ENCODE measurements at regions not wholly inside any gene's neighbourhood (a gene's known extent, or its start where the extent isn't known, plus 50 kb on each side); places are given as distances from the start of the nearest gene placed in this dataset.
"Not testable (repeated sequence)": the region's sequence is repeated elsewhere in the genome, so short reads cannot be mapped to it uniquely, and the experiment has no call there.

GRCh38 chrX:110511238-110511637 is 152.6 kb downstream of the RTL9 start:
- DNase-seq, result no peak

DNA sequence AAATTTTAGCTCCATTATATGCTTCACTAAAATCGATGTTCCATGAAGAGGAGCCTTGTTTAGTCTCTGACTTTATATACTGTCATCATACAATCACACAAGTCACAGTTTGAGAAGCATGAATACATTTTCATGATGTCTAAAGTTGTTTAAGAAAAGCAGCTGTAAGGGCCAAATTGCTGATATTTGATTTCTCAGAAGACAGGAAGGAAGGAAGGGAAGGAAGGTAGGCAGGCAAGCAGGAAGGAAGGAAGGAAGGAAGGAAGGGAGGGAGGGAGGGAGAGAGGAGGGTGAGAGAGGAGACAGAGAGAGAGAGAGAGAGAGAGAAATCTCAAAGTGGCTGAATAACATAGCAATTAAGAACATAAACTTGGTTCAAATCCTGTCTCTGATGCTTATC is 153.7 kb downstream of the RTL9 start:
- no peak for DNase-seq

GRCh38 chrX:110514509-110514908 is 155.9 kb downstream of the RTL9 start:
- no peak for DNase-seq

- DNase-seq, result no peak
Measured at GRCh38 chrX:110519501-110519900, 160.9 kb downstream of the RTL9 start.

- no peak for DNase-seq
Measured at GRCh38 chrX:110519906-110520452, 161.3 kb downstream of the RTL9 start.

- DNase-seq, result not testable (repeated sequence)
Measured at GRCh38 chrX:110520652-110521051, 162.0 kb downstream of the RTL9 start.

GRCh38 chrX:110531873-110532580 is 173.4 kb downstream of the RTL9 start:
- DNase-seq, result no peak

DNA sequence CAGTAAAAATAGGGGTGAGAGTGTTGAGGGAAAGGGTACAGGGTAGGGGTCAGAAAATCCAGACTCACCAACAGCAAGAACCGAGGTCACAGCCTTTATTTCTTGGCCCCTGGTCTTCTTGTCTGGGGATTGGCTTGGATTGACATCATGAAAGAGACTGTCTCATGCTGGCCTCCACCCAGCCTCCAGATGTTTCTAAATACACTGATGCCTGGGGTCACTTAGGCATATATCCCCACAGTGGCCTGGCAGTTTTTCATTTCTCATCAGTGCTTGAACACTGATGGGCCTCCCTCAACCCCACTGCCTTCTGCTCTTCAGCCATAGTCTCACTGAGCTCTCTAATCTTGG is 173.9 kb downstream of the RTL9 start:
- DNase-seq, result no peak

DNA sequence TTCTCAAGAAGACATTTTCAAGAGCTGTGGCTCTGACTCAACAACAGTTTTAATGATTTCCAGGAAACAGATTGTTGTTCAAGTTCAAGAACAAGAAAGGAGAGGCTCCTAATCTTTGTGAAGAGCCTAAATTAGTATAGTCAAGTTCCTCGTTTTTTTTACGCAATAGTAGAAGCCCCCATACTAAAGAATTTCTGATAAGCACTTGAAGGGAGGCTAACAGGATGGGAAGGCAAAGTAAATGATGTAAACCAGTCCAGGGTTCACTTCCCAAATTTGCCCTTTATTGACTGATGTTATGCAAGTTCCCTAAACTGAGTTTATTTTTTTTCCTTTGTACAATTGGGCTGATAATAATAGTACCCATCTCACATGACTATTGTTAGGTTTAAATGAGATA is 178.2 kb downstream of the RTL9 start:
- no peak for DNase-seq

- DNase-seq, result no peak
Measured at GRCh38 chrX:110541266-110541665, 182.6 kb downstream of the RTL9 start.

DNA sequence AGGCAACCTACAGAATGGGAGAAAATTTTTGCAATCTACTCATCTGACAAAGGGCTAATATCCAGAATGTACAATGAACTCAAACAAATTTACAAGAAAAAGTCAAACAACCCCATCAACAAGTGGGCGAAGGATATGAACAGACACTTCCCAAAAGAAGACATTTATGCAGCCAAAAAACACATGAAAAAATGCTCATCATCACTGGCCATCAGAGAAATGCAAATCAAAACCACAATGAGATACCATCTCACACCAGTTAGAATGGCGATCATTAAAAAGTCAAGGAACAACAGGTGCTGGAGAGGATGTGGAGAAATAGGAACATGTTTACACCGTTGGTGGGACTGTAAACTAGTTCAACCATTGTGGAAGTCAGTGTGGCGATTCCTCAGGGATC is 192.2 kb downstream of the RTL9 start:
- not testable (repeated sequence) for DNase-seq

GRCh38 chrX:110557864-110558263 is 199.2 kb downstream of the RTL9 start:
- peak in 1 of 56 donors; percentile 0 for DNase-seq

DNA sequence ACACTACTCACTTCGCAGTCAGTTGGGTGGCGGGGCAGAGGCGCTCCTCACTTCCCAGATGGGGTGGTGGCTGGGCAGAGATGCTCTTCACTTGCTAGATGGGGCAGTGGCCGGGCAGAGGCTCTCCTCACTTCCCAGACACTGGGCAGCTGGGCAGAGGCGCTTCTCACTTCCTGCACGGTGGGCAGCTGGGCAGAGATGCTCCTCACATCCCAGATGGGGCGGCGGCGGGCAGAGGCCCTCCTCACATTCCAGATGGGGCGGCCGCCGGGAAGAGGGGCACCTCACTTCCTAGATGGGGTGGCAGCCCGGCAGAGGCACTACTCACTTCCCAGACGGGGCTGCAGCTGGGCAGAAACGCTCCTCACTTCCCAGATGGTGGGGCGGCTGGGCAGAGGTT is 199.8 kb downstream of the RTL9 start:
- DNase-seq, result no peak

DNA sequence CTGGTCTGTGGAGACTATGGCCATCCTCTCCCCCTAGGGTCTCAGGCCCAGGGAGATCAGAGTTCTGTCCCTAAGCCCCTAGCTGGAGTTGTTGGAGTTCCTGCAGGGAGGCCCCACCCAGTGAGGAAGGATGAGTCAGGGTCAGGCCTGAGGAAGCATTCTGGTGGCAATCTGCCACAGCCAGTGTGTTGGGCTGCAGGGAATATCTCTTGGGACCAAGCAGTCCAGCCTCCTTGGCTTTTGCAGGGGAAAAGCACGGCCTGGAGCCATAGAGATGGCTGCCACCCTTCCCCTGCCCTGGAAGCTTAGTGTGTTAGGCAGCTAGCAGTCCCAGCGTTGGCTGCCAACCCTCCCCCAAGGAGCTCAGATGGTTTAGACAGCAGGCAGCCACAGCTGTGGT is 202.4 kb downstream of the RTL9 start:
- no peak for DNase-seq

DNA sequence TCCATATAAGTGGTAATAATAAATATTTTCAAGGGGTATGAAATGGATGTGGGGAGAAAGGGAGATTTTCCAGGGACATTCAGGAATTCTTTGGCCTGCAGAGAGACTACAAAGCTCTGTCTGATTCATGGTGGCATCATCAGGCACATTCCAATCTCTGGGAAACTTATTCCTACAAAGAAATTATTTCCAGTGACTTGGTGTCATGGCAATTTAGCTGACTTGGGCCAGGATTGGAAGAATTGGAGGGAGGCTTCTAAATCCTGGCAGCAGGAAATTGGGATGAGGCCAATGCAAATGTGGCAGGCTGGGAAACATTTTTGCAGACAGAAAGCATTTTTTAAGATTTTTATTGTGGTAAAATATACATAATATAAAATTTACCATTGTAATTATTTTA is 204.6 kb downstream of the RTL9 start:
- peak in 5 of 56 donors; percentile 0 to 1 (median 0) for DNase-seq

GRCh38 chrX:110568441-110568840 is 209.8 kb downstream of the RTL9 start:
- no peak for DNase-seq

- DNase-seq, result no peak
Measured at GRCh38 chrX:110569506-110569905, 210.9 kb downstream of the RTL9 start.

DNA sequence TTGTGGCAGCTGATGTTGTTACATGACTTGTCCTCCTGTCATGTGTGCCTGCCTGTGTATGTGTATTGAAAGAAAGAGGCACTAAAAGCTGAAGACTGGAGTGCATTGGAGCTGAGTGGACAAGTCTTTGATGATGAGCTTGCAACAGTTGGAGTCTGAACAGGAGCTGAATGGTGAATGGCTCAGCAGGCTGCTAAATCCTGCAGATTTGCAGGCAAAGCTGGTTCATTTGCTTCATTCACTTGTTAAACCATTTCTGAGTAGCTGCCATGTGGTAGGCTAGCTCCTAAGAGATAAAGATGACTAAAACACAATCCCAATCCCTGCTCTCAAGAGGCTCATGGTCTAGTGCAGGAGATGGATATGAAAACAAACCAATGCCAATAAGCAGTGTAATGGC is 217.3 kb downstream of the CHRDL1 start:
- no peak for DNase-seq

DNA sequence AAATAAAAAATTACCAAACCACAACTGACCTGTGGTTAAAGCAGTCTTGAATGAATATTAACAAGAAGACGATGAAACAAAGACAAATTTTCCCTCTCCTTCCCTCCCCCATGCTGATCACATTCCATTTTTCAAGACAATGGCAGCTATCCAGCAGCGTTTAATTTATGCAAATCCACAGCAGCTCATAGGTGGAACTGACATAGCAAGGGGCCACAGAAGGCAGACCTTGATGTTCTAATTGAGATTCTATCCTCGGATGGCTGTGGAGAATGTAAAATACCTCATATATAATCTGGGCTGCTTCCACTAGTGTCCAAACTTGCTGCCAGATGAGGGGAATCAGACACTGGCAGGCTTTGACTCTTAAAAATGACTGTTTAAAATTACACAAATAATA is 211.5 kb downstream of the CHRDL1 start:
- DNase-seq, result no peak

DNA sequence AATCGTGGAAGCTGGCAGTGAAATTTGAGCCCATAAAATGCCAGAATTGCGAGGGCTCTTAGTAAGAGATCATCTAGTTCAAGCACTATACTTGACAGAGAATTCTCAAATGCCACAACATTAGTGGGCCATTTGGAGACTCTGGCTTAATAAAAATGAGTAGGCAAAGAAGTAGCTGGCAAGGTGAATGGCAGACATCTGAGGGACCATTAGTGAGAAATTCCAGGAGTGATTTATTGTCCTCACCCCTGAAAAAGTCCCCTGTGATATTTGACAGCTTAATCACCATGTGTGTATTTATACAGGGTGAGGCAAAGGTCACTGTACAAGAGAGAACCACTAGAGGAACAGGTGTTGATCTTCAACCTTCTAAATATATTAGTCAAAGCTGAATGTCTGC is 207.5 kb downstream of the CHRDL1 start:
- DNase-seq, result no peak

DNA sequence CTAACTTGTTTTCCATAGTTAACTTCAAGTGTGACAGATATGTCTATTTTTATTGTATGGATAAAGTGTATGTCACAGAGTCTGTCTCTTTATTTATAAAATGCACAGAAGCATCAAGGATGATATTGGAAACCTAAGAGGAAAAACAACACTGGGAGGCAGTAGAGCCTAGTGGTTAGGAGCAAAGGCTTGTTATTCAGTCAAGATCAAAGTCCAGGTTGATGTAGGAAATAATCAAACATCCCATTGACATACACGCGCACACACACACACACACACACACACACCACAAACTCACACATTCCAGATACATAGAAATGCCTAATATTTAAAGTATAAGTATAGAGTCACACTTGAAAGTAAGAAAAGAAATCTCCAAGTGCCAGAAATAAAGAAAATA is 206.8 kb downstream of the CHRDL1 start:
- DNase-seq, result no peak

DNA sequence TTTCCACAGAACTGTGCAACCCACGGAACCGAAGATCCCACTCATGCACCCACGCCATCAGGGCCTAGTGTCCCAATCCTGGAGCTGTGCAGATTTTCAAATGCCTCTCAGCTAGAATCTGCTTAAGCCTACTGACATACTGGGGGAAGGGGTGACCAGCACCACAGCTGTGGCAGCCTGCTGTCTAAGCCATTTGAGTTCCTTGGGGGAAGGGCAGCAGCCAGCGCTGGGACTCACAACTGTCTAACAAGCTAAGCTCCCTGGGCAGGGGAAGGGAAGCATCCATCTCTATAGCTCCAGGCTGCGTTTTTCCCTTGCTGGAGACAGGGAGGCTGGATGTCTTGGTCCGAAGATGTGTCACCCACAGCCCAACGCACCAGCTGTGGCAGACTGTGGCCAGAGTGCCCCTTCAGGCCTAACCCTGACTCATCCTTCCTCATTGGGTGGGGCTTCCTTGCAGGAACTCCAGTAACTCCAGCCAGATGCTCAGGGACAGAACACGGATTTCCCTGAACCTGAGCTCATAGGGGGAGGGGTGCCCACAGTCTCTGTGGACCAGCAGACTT is 194.8 kb downstream of the CHRDL1 start:
- DNase-seq, result no peak

DNA sequence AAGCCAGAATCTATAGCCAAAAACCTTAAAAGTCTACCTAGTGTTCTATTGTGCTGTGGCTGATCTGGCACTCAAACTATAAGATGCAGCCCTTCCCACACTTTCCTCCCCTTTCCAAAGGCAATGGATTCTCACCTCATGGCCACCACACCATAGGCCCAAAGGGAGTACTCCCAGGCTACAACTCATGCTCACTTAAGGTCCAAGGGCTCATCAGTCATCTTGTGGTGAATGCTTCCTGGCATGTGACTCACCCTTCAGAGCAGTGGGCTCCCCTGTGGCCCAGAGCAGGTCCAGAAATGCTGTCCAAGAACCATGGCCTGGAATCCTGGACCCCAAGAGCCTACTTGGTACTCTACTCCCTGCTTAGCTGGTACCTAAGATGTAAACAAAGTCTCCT is 181.0 kb downstream of the CHRDL1 start:
- DNase-seq, result no peak

Measured in amygdala (tissue), 56 donors.